ENCODE measurements at regions not wholly inside any gene's neighbourhood (a gene's known extent, or its start where the extent isn't known, plus 50 kb on each side); places are given as distances from the start of the nearest gene placed in this dataset.

GRCh38 chr13:44259045-44260027 is 114.3 kb upstream of the SERP2 start (continued):
- TF ChIP-seq SCRT2 (tag by site-specific recombination; IDR thresholded peaks at IDR 0.05) (peak; percentile 51), ZNF600 (tag by site-specific recombination; IDR thresholded peaks at IDR 0.05) (0 out of 2 replicates have a peak, but pooled peaks have one; percentile 6), ZBTB8A (tag by site-specific recombination; IDR thresholded peaks at IDR 0.05) (no peak), OVOL3 (tag by site-specific recombination; IDR thresholded peaks at IDR 0.05) (no peak), ZNF629 (tag by site-specific recombination; IDR thresholded peaks at IDR 0.05) (peak; percentile 51; the same call in 1 of the 2 replicates), ZNF366 (tag by site-specific recombination; conservative IDR thresholded peaks at IDR 0.05) (peak; percentile 34; the same call in 1 of the 2 replicates), ZNF658 (tag by site-specific recombination; IDR thresholded peaks at IDR 0.05) (no peak)

- H3K27ac ChIP-seq (ENCODE audit: extremely low read depth, low read depth, low read length), result no peak overlapping the region
- POLR2A ChIA-PET, result interaction anchor here (0.7 kb wide), 1 partner anchor 1081 kb away, joined by 5 read pairs; no protein-coding TSS in a partner anchor
- no peaks in the 10 kb centered on the region for H3K4me1 ChIP-seq (ENCODE audit: control insufficient read depth, insufficient read depth, low read length)
- no peaks in the 10 kb centered on the region for H3K36me3 ChIP-seq (ENCODE audit: control insufficient read depth in 2 of 2, insufficient read depth in 1 of 2, low read length in 2 of 2)
- CTCF ChIA-PET, result interaction anchor here (0.7 kb wide), 1 partner anchor 70 kb away, joined by 3 read pairs; no protein-coding TSS in a partner anchor
- no peak overlapping the region for H3K4me3 ChIP-seq (ENCODE audit: low read depth, low read length)
- H3K9me3 ChIP-seq (ENCODE audit: control insufficient read depth, insufficient read depth, low read depth, low read length), result no peaks in the 10 kb centered on the region
- TF ChIP-seq ZNF544 (tag by site-specific recombination; IDR thresholded peaks at IDR 0.05) (no peak), BCL6B (tag by site-specific recombination; IDR thresholded peaks at IDR 0.05) (no peak), SP2 (tag by site-specific recombination; IDR thresholded peaks at IDR 0.05) (no peak), ZNF518A (tag by site-specific recombination; conservative IDR thresholded peaks at IDR 0.05; ENCODE audit: low read depth) (no peak), ZNF747 (tag by site-specific recombination; IDR thresholded peaks at IDR 0.05) (no peak), ZNF324 (tag by site-specific recombination; IDR thresholded peaks at IDR 0.05) (no peak), ZNF280D (tag by site-specific recombination; IDR thresholded peaks at IDR 0.05) (no peak), ZNF629 (tag by site-specific recombination; IDR thresholded peaks at IDR 0.05) (no peak), ZNF560 (tag by site-specific recombination; IDR thresholded peaks at IDR 0.05; ENCODE audit: borderline replicate concordance) (no peak), ZNF426 (tag by site-specific recombination; IDR thresholded peaks at IDR 0.05) (no peak), ZNF157 (tag by site-specific recombination; IDR thresholded peaks at IDR 0.05) (no peak), ZNF404 (tag by site-specific recombination; IDR thresholded peaks at IDR 0.05) (no peak), ZBTB21 (tag by site-specific recombination; IDR thresholded peaks at IDR 0.05) (no peak), ZNF561 (tag by site-specific recombination; IDR thresholded peaks at IDR 0.05; ENCODE audit: borderline replicate concordance) (no peak), ZNF664 (tag by site-specific recombination; IDR thresholded peaks at IDR 0.05) (no peak)
These were observed 113.3 kb upstream of the SERP2 start for GRCh38 chr13:44260336-44260735.
